Rectal smooth muscle tissue (tissue), 1 donor: ENCODE measurements at regions not wholly inside any gene's neighbourhood (a gene's known extent, or its start where the extent isn't known, plus 50 kb on each side); places are given as distances from the start of the nearest gene placed in this dataset.

ENCODE experiments used
- H3K27ac ChIP-seq: one replicate; pipeline ENCODE4 v1.7.0; 2013; ENCODE audit warnings: low read depth, low read length, inconsistent platforms
- H3K27me3 ChIP-seq: one replicate; pipeline ENCODE4 v1.7.0; 2013; ENCODE audit warnings: low read length; ENCODE audit not compliant: control insufficient read depth, insufficient read depth
- H3K36me3 ChIP-seq: one replicate; pipeline ENCODE4 v1.7.0; 2013; ENCODE audit warnings: low read length; ENCODE audit not compliant: control insufficient read depth, insufficient read depth
- H3K4me1 ChIP-seq: one replicate; pipeline ENCODE4 v1.7.0; 2013; ENCODE audit warnings: low read length; ENCODE audit not compliant: control insufficient read depth, insufficient read depth
- H3K4me3 ChIP-seq: one replicate; pipeline ENCODE4 v1.7.0; 2013; ENCODE audit warnings: low read length
- H3K9ac ChIP-seq: one replicate; pipeline ENCODE4 v1.7.0; 2013; ENCODE audit warnings: low read length

- Histone ChIP-seq H3K27ac (no peak overlapping the region), H3K27me3 (peaks cover 7% of the 10 kb centered on the region), H3K36me3 (no peaks in the 10 kb centered on the region), H3K9ac (no peak overlapping the region), H3K4me3 (peak overlapping the region; percentile 17), H3K4me1 (no peaks in the 10 kb centered on the region)
Measured at GRCh38 chr5:88144219-88145001, 124.2 kb downstream of the TMEM161B start.

- Histone ChIP-seq H3K27ac (no peak overlapping the region), H3K4me1 (no peaks in the 10 kb centered on the region), H3K4me3 (peak overlapping the region; percentile 17)
Measured at GRCh38 chr5:88143693-88144218, 124.9 kb downstream of the TMEM161B start.

GRCh38 chr5:88142886-88143692, 125.6 kb downstream of the TMEM161B start:
- no peak overlapping the region for H3K9ac ChIP-seq
- H3K4me1 ChIP-seq = no peaks in the 10 kb centered on the region
- no peak overlapping the region for H3K27ac ChIP-seq
- H3K36me3 ChIP-seq = no peaks in the 10 kb centered on the region
- H3K27me3 ChIP-seq = peaks cover 7% of the 10 kb centered on the region
- peak overlapping the region; percentile 16 for H3K4me3 ChIP-seq

More at GRCh38 chr5:88143693-88144218, 124.9 kb downstream of the TMEM161B start:
- Histone ChIP-seq H3K36me3 (no peaks in the 10 kb centered on the region), H3K27me3 (peaks cover 7% of the 10 kb centered on the region), H3K9ac (no peak overlapping the region)

- Histone ChIP-seq H3K9ac (no peak overlapping the region), H3K27me3 (peaks cover 7% of the 10 kb centered on the region), H3K4me3 (peak overlapping the region; percentile 16), H3K27ac (no peak overlapping the region), H3K36me3 (no peaks in the 10 kb centered on the region), H3K4me1 (no peaks in the 10 kb centered on the region)
Measured at GRCh38 chr5:88142636-88142885, 126.1 kb downstream of the TMEM161B start.

GRCh38 chr5:88140856-88141752, 127.5 kb downstream of the TMEM161B start:
- Histone ChIP-seq H3K27ac (peak overlapping the region; percentile 42), H3K27me3 (peaks cover 7% of the 10 kb centered on the region), H3K4me1 (no peaks in the 10 kb centered on the region), H3K4me3 (peak overlapping the region; percentile 84), H3K9ac (no peak overlapping the region), H3K36me3 (no peaks in the 10 kb centered on the region)

- Histone ChIP-seq H3K36me3 (no peaks in the 10 kb centered on the region), H3K4me1 (no peaks in the 10 kb centered on the region), H3K4me3 (peak overlapping the region; percentile 84), H3K27me3 (peaks cover 7% of the 10 kb centered on the region), H3K27ac (no peak overlapping the region), H3K9ac (no peak overlapping the region)
Measured at GRCh38 chr5:88140396-88140855, 128.2 kb downstream of the TMEM161B start.

- no peak overlapping the region for H3K27ac ChIP-seq
- no peak overlapping the region for H3K9ac ChIP-seq
- H3K36me3 ChIP-seq = no peaks in the 10 kb centered on the region
Measured at GRCh38 chr5:88130211-88130815, 138.3 kb downstream of the TMEM161B start.

GRCh38 chr5:88128813-88129212, 139.8 kb downstream of the TMEM161B start:
- no peak overlapping the region for H3K9ac ChIP-seq
- H3K4me1 ChIP-seq = no peaks in the 10 kb centered on the region
- no peaks in the 10 kb centered on the region for H3K36me3 ChIP-seq
- no peak overlapping the region for H3K27ac ChIP-seq
- H3K27me3 ChIP-seq = no peaks in the 10 kb centered on the region
- H3K4me3 ChIP-seq = no peak overlapping the region

More at GRCh38 chr5:88130211-88130815, 138.3 kb downstream of the TMEM161B start:
- H3K27me3 ChIP-seq = no peaks in the 10 kb centered on the region
- H3K4me3 ChIP-seq = no peak overlapping the region
- no peaks in the 10 kb centered on the region for H3K4me1 ChIP-seq

GRCh38 chr5:88119535-88120125, 149.0 kb downstream of the TMEM161B start:
- Histone ChIP-seq H3K27me3 (no peaks in the 10 kb centered on the region), H3K4me3 (no peak overlapping the region)

GRCh38 chr5:88118179-88118578, 150.5 kb downstream of the TMEM161B start:
- no peak overlapping the region for H3K9ac ChIP-seq
- H3K4me3 ChIP-seq = no peak overlapping the region
- no peaks in the 10 kb centered on the region for H3K27me3 ChIP-seq
- no peak overlapping the region for H3K27ac ChIP-seq
- H3K4me1 ChIP-seq = no peaks in the 10 kb centered on the region
- H3K36me3 ChIP-seq = no peaks in the 10 kb centered on the region

More at GRCh38 chr5:88119535-88120125, 149.0 kb downstream of the TMEM161B start:
- H3K27ac ChIP-seq = no peak overlapping the region
- H3K36me3 ChIP-seq = no peaks in the 10 kb centered on the region
- no peak overlapping the region for H3K9ac ChIP-seq
- H3K4me1 ChIP-seq = no peaks in the 10 kb centered on the region

GRCh38 chr5:88117546-88117945, 151.1 kb downstream of the TMEM161B start:
- no peak overlapping the region for H3K9ac ChIP-seq
- H3K27me3 ChIP-seq = no peaks in the 10 kb centered on the region
- H3K36me3 ChIP-seq = no peaks in the 10 kb centered on the region
- no peak overlapping the region for H3K4me3 ChIP-seq
- no peak overlapping the region for H3K27ac ChIP-seq
- no peaks in the 10 kb centered on the region for H3K4me1 ChIP-seq
